Loucy (cell line): ENCODE measurements at regions not wholly inside any gene's neighbourhood (a gene's known extent, or its start where the extent isn't known, plus 50 kb on each side); places are given as distances from the start of the nearest gene placed in this dataset.
A peak's percentile ranks its signal among the peaks of the same experiment; 100 is the strongest.

Source experiments
- H2AFZ ChIP-seq: fragments of 200-600 bp; sonication (generic); 2 replicates; pipeline ENCODE4 v1.6.0; 2016; ENCODE audit warnings: antibody characterized with exemption, mild to moderate bottlenecking, low read length, moderate library complexity
- H3F3A ChIP-seq: fragments of 200-600 bp; 2 replicates; pipeline ENCODE4 v1.6.0; 2016; ENCODE audit warnings: antibody characterized with exemption, low read depth, mild to moderate bottlenecking
- H3K27me3 ChIP-seq: fragments of 200-600 bp; sonication (generic); 2 replicates; pipeline ENCODE4 v1.6.1; 2014; ENCODE audit warnings: low read length, mild to moderate bottlenecking; ENCODE audit not compliant: insufficient read depth, poor library complexity, severe bottlenecking
- H3K36me3 ChIP-seq: fragments of 200-600 bp; sonication (generic); 2 replicates; pipeline ENCODE4 v1.6.1; 2016; ENCODE audit warnings: low read length; ENCODE audit not compliant: insufficient read depth
- H3K4me1 ChIP-seq: fragments of 200-600 bp; sonication (generic); 2 replicates; pipeline ENCODE4 v1.5.1; 2014; ENCODE audit warnings: low read length, mild to moderate bottlenecking; ENCODE audit not compliant: insufficient read depth, poor library complexity, severe bottlenecking
- H3K4me2 ChIP-seq: fragments of 200-600 bp; sonication (generic); 2 replicates; pipeline ENCODE4 v1.6.0; 2014; ENCODE audit warnings: antibody characterized with exemption, low read length, low read depth, mild to moderate bottlenecking; ENCODE audit not compliant: poor library complexity, severe bottlenecking
- H3K4me3 ChIP-seq: fragments of 200-600 bp; sonication (generic); 2 replicates; pipeline ENCODE4 v1.5.1; 2014; ENCODE audit warnings: low read length, mild to moderate bottlenecking, mixed read lengths; ENCODE audit not compliant: poor library complexity, severe bottlenecking
- H3K79me2 ChIP-seq: fragments of 200-600 bp; sonication (generic); 2 replicates; pipeline ENCODE4 v1.6.1; 2014; ENCODE audit warnings: low read length; ENCODE audit not compliant: insufficient read depth
- H3K9ac ChIP-seq: fragments of 200-600 bp; sonication (generic); 2 replicates; pipeline ENCODE4 v1.6.0; 2014; ENCODE audit warnings: mild to moderate bottlenecking, low read depth, low read length, moderate library complexity; ENCODE audit not compliant: poor library complexity, severe bottlenecking
- H3K9me2 ChIP-seq: fragments of 200-600 bp; sonication (generic); replicated peaks from 2 replicates; pipeline ENCODE4 v1.6.1; 2016; ENCODE audit warnings: low read depth, low read length, mixed read lengths
- H3K9me3 ChIP-seq: fragments of 200-600 bp; sonication (generic); 2 replicates; pipeline ENCODE4 v1.6.1; 2014; ENCODE audit warnings: mild to moderate bottlenecking, antibody characterized with exemption, low read length, low read depth; ENCODE audit not compliant: insufficient read depth
- H4K20me1 ChIP-seq: fragments of 200-600 bp; sonication (generic); 2 replicates; pipeline ENCODE4 v1.6.0; 2014; ENCODE audit warnings: antibody characterized with exemption, low read length, mild to moderate bottlenecking; ENCODE audit not compliant: insufficient read depth, poor library complexity, severe bottlenecking
- CTCF ChIP-seq: fragments of 200-600 bp; sonication (generic); conservative IDR thresholded peaks from 2 replicates; pipeline ENCODE4 v1.5.1; 2014; ENCODE audit warnings: mild to moderate bottlenecking, antibody characterized with exemption, low read length
- EZH2phosphoT487 ChIP-seq: fragments of 200-600 bp; IDR thresholded peaks from 2 replicates; pipeline ENCODE4 v1.6.1; 2018; ENCODE audit warnings: antibody characterized with exemption, mild to moderate bottlenecking, moderate library complexity, borderline replicate concordance

DNA sequence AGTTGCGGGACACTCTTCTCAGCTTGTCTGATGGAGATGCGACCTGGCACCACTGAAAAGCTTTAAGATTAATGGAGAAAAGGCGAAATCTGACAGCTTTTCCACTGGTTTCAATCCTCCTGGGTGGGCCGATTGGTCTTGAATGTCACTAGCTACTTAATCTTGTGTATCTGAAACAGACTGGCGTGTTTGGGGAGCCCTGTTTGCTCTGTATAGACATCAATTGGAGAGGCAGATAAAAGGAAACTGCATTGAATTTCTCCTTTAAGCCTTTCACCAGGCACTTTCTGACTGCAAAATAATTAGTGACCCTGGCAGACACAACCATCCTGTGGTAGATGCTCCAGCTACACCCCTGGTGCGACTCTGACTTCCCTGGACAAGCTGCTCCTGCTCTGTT is 224.2 kb downstream of the NDUFS4 start:
- peaks cover 46% of the 10 kb centered on the region for H3K4me1 ChIP-seq
- no peaks in the 10 kb centered on the region for H3K9me2 ChIP-seq
- no peak overlapping the region; the same call in none of the 2 replicates for H2AFZ ChIP-seq
- H3K4me2 ChIP-seq, result peak overlapping the region; percentile 52
- H3K9ac ChIP-seq, result no peak overlapping the region
- H3K36me3 ChIP-seq, result no peaks in the 10 kb centered on the region
- no peak overlapping the region for H3K4me3 ChIP-seq
- no peak for TF ChIP-seq CTCF
- no peak for TF ChIP-seq EZH2phosphoT487
- H3K27me3 ChIP-seq, result no peaks in the 10 kb centered on the region
- no peaks in the 10 kb centered on the region for H3K79me2 ChIP-seq
- H3K9me3 ChIP-seq, result peaks cover 4% of the 10 kb centered on the region; the same call in 1 of the 2 replicates
- H4K20me1 ChIP-seq, result no peaks in the 10 kb centered on the region
- H3F3A ChIP-seq, result no peaks in the 10 kb centered on the region

- Histone ChIP-seq H3K9me2 (no peaks in the 10 kb centered on the region), H3K4me1 (peaks cover 38% of the 10 kb centered on the region), H3K4me2 (peak overlapping the region; percentile 52), H3K27me3 (no peaks in the 10 kb centered on the region), H3K36me3 (no peaks in the 10 kb centered on the region), H3K9ac (peak overlapping the region; percentile 9), H3K9me3 (peaks cover 4% of the 10 kb centered on the region; the same call in 1 of the 2 replicates), H3K79me2 (no peaks in the 10 kb centered on the region), H3K4me3 (peak overlapping the region; percentile 28), H2AFZ (0 out of 2 replicates have a peak overlapping the region, but pooled peaks have one; percentile 35), H3F3A (no peaks in the 10 kb centered on the region), H4K20me1 (no peaks in the 10 kb centered on the region)
- TF ChIP-seq CTCF (no peak), EZH2phosphoT487 (no peak)
These were observed 225.5 kb downstream of the NDUFS4 start for GRCh38 chr5:53785924-53786323.

GRCh38 chr5:53790026-53790425 is 229.6 kb downstream of the NDUFS4 start:
- no peaks in the 10 kb centered on the region for H3K36me3 ChIP-seq
- no peaks in the 10 kb centered on the region for H3K9me2 ChIP-seq
- no peak overlapping the region for H3K4me2 ChIP-seq
- TF ChIP-seq CTCF (no peak), EZH2phosphoT487 (no peak)
- H3K9ac ChIP-seq, result no peak overlapping the region
- no peaks in the 10 kb centered on the region for H4K20me1 ChIP-seq
- peaks cover 7% of the 10 kb centered on the region; the same call in 1 of the 2 replicates for H3K9me3 ChIP-seq
- no peaks in the 10 kb centered on the region for H3K79me2 ChIP-seq
- H3F3A ChIP-seq, result no peaks in the 10 kb centered on the region
- no peak overlapping the region for H3K4me3 ChIP-seq
- H2AFZ ChIP-seq, result no peak overlapping the region
- H3K27me3 ChIP-seq, result no peaks in the 10 kb centered on the region
- H3K4me1 ChIP-seq, result peaks cover 27% of the 10 kb centered on the region
